Type B pancreatic cell (in vitro differentiated cells): ENCODE measurements at regions not wholly inside any gene's neighbourhood (a gene's known extent, or its start where the extent isn't known, plus 50 kb on each side); places are given as distances from the start of the nearest gene placed in this dataset.

Source experiments
- DNase-seq: peaks from one replicate; pipeline ENCODE4 v3.0.0; 2021; ENCODE audit warnings: mixed read lengths; ENCODE audit not compliant: unreplicated experiment; ENCODE audit errors: extremely low spot score
- H3K27ac Mint-ChIP-seq: 2 replicates; pipeline ENCODE4 v1.8.0; 2021; ENCODE audit warnings: mild to moderate bottlenecking, mixed read lengths
- H3K27me3 Mint-ChIP-seq: 2 replicates; pipeline ENCODE4 v1.8.0; 2021; ENCODE audit warnings: mixed read lengths
- H3K36me3 Mint-ChIP-seq: 2 replicates; pipeline ENCODE4 v1.8.0; 2021; ENCODE audit warnings: mixed read lengths
- H3K4me1 Mint-ChIP-seq: one replicate; pipeline ENCODE4 v1.8.0; 2021; ENCODE audit warnings: mixed read lengths; ENCODE audit not compliant: unreplicated experiment
- H3K4me3 Mint-ChIP-seq: 2 replicates; pipeline ENCODE4 v1.8.0; 2021; ENCODE audit warnings: mild to moderate bottlenecking, mixed read lengths
- H3K9me3 Mint-ChIP-seq: 2 replicates; pipeline ENCODE4 v1.8.0; 2021; ENCODE audit warnings: mixed read lengths
- TF ChIP-seq, protein P1 (sequence below): fragments of 200-600 bp; sonication (generic); conservative IDR thresholded peaks from 2 replicates; pipeline ENCODE4 v1.5.0; 2021; ENCODE audit warnings: antibody characterized with exemption, mild to moderate bottlenecking

DNA sequence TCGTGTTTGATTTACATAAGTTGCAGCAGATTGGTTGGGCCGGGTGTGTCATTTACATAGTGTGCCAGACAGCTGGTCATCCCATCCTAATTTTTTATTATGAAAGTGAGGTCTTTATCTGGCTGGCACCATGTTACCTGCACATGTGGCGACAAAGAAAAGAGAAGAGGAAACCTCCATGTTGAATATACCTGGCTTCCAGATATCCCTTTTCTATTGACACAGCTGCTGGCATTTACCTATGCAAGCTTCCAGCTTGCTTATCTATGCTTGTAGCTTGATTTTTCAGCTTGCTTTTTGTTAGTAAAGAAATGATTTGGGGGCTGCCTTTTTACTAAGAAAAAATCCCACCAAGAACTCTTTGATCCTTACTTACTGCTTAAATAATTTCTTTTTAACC, 681.3 kb upstream of the SLITRK1 start:
- no peaks in the 10 kb centered on the region for H3K9me3 Mint-ChIP-seq
- peaks cover 5% of the 10 kb centered on the region for H3K4me1 Mint-ChIP-seq
- H3K36me3 Mint-ChIP-seq = no peaks in the 10 kb centered on the region
- TF ChIP-seq, protein P1, sequence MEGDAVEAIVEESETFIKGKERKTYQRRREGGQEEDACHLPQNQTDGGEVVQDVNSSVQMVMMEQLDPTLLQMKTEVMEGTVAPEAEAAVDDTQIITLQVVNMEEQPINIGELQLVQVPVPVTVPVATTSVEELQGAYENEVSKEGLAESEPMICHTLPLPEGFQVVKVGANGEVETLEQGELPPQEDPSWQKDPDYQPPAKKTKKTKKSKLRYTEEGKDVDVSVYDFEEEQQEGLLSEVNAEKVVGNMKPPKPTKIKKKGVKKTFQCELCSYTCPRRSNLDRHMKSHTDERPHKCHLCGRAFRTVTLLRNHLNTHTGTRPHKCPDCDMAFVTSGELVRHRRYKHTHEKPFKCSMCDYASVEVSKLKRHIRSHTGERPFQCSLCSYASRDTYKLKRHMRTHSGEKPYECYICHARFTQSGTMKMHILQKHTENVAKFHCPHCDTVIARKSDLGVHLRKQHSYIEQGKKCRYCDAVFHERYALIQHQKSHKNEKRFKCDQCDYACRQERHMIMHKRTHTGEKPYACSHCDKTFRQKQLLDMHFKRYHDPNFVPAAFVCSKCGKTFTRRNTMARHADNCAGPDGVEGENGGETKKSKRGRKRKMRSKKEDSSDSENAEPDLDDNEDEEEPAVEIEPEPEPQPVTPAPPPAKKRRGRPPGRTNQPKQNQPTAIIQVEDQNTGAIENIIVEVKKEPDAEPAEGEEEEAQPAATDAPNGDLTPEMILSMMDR = no peak
- no peak overlapping the region for H3K27ac Mint-ChIP-seq
- DNase-seq = no peak
- H3K27me3 Mint-ChIP-seq = no peaks in the 10 kb centered on the region
- no peak overlapping the region for H3K4me3 Mint-ChIP-seq

DNA sequence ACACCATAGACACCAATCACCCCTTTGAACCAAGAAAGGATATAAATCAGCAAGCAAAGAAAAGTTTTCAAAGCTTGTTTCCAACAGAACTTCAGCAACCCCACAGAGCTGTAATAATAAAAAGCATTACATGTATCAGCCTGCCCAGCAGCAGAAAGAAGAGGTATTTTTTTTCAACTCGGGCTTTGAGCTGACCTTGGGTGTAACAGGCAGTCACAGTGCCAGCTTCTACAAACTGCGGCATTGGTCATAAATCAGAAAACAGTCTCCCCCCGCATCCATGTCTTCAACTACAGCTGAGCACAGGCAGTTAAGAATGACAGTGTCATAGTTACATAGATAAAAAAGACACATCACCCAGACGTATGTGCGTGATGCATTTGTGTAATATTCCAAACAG, 671.0 kb upstream of the SLITRK1 start:
- no peaks in the 10 kb centered on the region for H3K36me3 Mint-ChIP-seq
- TF ChIP-seq, protein P1 = no peak
- H3K4me3 Mint-ChIP-seq = no peak overlapping the region
- H3K27ac Mint-ChIP-seq = no peak overlapping the region
- peaks cover 7% of the 10 kb centered on the region for H3K4me1 Mint-ChIP-seq
- no peak for DNase-seq
- no peaks in the 10 kb centered on the region for H3K27me3 Mint-ChIP-seq
- H3K9me3 Mint-ChIP-seq = peaks cover 5% of the 10 kb centered on the region

DNA sequence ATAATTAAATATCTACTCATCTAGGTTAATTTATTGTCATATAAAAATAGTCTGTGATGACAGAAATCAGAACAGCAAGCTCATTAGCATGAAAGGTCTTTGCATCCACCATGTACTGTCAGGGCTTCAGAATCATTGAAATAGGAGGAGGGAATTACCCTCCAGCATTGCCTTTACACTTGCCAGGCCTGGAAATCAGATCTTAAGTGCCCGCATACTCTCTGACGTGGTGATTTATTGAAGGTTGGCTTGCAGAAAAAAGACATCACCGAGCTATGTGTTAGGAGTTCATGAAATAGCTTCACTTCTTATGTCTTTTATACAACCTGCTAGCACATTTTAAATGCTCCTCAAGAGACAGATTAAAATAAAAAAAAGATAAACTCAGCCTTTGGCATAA, 661.7 kb upstream of the SLITRK1 start:
- Mint-ChIP-seq H3K4me1 (no peaks in the 10 kb centered on the region), H3K4me3 (no peak overlapping the region), H3K36me3 (no peaks in the 10 kb centered on the region), H3K27ac (no peak overlapping the region), H3K9me3 (no peaks in the 10 kb centered on the region), H3K27me3 (no peaks in the 10 kb centered on the region)
- TF ChIP-seq, protein P1 = no peak
- no peak for DNase-seq

DNA sequence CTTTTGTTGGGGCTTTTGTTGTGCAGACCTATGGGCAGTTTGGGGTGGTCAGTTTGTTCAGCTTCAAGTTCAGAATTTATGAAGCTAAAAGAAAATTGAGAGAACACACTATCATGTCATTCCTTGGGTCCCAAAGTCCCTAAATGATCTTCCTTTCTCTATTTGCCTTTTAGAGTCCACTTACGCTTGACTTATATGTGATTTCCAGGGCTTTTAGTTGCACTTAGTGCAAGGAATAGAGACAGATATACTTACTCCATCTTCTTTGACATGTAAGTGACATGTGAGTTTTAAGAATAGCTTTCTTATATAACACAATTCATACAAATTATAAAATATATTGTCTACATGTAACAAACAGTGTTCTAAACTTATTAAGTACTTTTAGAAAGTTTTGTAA, 660.1 kb upstream of the SLITRK1 start:
- no peaks in the 10 kb centered on the region for H3K4me1 Mint-ChIP-seq
- H3K4me3 Mint-ChIP-seq = no peak overlapping the region
- no peak for DNase-seq
- H3K36me3 Mint-ChIP-seq = no peaks in the 10 kb centered on the region
- TF ChIP-seq, protein P1 = no peak
- no peaks in the 10 kb centered on the region for H3K27me3 Mint-ChIP-seq
- H3K27ac Mint-ChIP-seq = no peak overlapping the region
- no peaks in the 10 kb centered on the region for H3K9me3 Mint-ChIP-seq

DNA sequence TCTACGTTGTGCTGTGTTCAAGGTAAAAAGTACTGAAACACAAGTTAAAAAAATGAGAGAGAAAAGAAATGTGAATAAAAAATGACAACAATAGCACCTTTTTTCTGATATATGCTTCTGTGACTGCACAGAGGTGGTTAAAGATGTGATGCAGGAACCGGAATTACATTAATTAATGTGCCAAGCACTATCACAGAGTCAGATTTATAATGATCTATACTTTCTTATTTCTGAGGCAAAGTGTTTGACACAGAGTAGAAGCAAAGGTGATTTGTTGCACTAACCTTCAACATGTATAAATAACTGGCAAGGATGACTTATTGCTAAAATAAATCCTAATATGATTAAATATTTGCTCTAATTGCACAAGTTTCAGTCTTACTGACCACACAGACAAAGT, 654.6 kb upstream of the SLITRK1 start:
- TF ChIP-seq, protein P1 = no peak

DNA sequence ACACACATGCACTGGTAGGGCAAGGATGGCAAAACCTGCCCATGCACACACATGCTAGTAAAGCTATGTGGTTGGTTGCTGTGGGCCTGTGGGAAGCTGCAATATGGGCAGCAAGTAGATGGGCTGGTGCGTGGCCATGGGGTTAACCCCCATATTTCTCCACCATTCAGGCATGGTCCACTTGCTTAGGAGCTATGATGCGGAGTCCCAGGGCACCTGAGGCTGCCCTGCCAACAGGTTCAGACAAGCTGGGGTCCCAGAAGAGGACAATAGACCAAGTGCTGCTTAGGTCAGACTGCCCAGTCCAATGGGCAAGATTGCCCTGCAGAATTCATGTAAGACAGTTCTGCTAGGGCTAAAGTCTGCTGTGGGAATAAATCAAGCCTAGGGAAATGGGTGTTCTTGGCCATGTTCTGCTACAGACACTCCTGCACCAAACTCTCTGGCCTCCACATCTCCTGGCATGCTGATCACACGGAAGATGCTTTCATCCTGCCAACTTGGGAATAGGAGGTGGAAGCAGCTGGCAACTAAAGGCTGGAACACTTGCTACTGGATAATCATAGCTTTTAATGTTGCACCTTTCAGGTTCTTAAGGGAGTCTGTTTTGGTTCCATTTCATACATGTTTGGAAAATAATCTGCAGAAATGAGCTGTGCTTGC, 646.3 kb upstream of the SLITRK1 start:
- no peaks in the 10 kb centered on the region for H3K36me3 Mint-ChIP-seq
- H3K9me3 Mint-ChIP-seq = no peaks in the 10 kb centered on the region
- no peak for DNase-seq

More for the DNA sequence above, 654.6 kb upstream of the SLITRK1 start:
- H3K27me3 Mint-ChIP-seq = no peaks in the 10 kb centered on the region
- no peak overlapping the region for H3K4me3 Mint-ChIP-seq
- H3K9me3 Mint-ChIP-seq = no peaks in the 10 kb centered on the region
- H3K36me3 Mint-ChIP-seq = no peaks in the 10 kb centered on the region
- no peak overlapping the region for H3K27ac Mint-ChIP-seq
- no peak for DNase-seq
- no peaks in the 10 kb centered on the region for H3K4me1 Mint-ChIP-seq

More for the DNA sequence above, 646.3 kb upstream of the SLITRK1 start:
- TF ChIP-seq, protein P1 = no peak
- H3K27ac Mint-ChIP-seq = no peak overlapping the region
- H3K27me3 Mint-ChIP-seq = no peaks in the 10 kb centered on the region
- no peaks in the 10 kb centered on the region for H3K4me1 Mint-ChIP-seq
- no peak overlapping the region for H3K4me3 Mint-ChIP-seq
